GM18511 (cell line): ENCODE measurements at regions not wholly inside any gene's neighbourhood (a gene's known extent, or its start where the extent isn't known, plus 50 kb on each side); places are given as distances from the start of the nearest gene placed in this dataset.

ENCODE experiments used
- ATAC-seq: cut with Tn5 transposase; IDR thresholded peaks from one replicate; pipeline ENCODE4 v1.9.1; 2021; ENCODE audit warnings: mild to moderate bottlenecking, moderate library complexity; ENCODE audit not compliant: unreplicated experiment

GRCh38 chr3:190252080-190252479 is 70.2 kb downstream of the CLDN1 start:
- no peak for ATAC-seq

- no peak for ATAC-seq
Measured at GRCh38 chr3:190249414-190249813, 72.8 kb downstream of the CLDN1 start.

GRCh38 chr3:190242147-190242546 is 80.1 kb downstream of the CLDN1 start:
- no peak for ATAC-seq

- ATAC-seq = no peak
Measured at GRCh38 chr3:190239325-190239724, 82.9 kb downstream of the CLDN1 start.

DNA sequence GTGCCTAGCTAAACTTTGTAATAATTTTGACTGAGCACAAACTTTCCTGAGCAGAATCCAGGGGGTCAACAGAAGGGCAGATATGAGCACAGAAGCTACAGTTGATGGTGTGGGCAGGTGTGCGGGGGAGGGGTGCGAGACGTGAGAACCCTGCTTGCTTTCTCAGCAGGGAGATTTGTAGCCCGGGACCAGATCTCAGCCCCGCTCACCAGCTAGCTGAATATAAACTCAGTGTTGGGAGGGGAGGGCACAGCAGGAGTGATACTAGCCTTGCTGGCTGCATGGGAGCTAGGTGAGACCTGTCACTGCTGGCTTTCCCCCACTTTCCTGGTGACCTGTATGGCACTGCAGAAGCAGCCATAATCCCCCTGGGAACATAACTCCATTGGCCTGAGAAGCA is 83.4 kb downstream of the CLDN1 start:
- no peak for ATAC-seq

DNA sequence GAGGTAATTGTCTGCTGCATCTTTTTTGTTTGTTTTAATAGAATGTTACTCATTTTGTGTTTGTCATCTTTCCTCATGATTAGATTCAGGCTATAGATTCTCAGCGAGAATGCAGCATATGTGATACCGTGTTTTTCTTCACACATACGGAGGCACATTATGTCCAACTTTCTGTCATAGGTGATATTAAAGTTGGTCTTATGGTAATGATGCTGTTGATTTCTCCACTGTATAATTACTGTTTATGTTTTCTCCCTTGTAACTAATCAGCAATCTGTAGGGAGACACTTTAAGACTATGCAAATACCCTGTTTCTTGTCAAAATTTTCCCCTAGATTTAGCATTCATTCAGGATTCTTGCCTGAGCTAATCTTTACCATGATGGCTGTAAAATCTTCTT is 87.6 kb downstream of the CLDN1 start:
- no peak for ATAC-seq

GRCh38 chr3:190229632-190230424 is 92.4 kb downstream of the CLDN1 start:
- peak; percentile 48 for ATAC-seq

GRCh38 chr3:190227064-190227463 is 95.2 kb downstream of the CLDN1 start:
- no peak for ATAC-seq

DNA sequence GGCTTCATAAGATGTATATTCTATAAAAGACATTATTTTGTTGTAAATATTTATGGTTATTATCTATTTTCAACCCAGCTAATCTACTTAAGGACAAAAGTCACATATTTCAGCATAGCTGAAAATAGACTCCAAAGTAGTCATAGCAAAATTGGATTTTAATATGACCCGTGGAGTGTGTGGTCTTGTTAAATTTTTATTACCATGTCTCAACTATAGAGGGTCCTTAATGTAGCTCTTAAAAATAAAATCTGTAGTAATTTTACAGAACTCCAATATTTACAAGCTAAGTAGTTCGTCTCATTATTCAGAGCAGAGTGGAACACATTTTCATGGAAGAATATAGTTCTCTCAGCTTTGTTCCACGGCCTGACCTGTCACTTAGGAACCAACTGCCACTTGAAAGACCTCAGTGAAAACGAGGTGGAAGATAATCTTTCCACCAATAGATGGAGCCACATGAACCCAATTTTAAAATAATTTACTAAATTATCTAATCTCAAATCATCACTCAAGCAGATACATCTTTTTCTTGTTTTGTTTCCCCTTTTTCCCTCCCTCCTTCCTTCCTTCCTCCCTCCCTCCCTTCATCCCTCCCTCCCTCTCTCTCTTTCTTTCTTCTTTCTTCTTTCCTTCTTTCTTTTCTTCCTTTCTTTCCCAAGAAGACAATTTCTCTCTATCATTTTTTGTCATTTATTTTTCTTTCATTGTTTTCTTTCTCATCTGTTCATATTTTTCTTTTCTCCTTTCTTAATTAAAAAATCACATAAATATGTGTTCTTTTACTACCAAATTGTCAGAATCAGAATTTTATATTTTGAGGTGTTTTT is 97.2 kb downstream of the CLDN1 start:
- no peak for ATAC-seq

- no peak for ATAC-seq
Measured at GRCh38 chr3:190224456-190224855, 97.8 kb downstream of the CLDN1 start.

- no peak for ATAC-seq
Measured at GRCh38 chr3:190222916-190223315, 99.3 kb downstream of the CLDN1 start.

GRCh38 chr3:190222360-190222759 is 99.9 kb downstream of the CLDN1 start:
- no peak for ATAC-seq

- ATAC-seq = no peak
Measured at GRCh38 chr3:190220362-190220761, 99.7 kb upstream of the P3H2 start.

GRCh38 chr3:190217081-190217480 is 96.4 kb upstream of the P3H2 start:
- ATAC-seq = no peak

- ATAC-seq = no peak
Measured at GRCh38 chr3:190213727-190214126, 93.0 kb upstream of the P3H2 start.

GRCh38 chr3:190210608-190211007 is 89.9 kb upstream of the P3H2 start:
- ATAC-seq = no peak

GRCh38 chr3:190209533-190209932 is 88.8 kb upstream of the P3H2 start:
- ATAC-seq = no peak

DNA sequence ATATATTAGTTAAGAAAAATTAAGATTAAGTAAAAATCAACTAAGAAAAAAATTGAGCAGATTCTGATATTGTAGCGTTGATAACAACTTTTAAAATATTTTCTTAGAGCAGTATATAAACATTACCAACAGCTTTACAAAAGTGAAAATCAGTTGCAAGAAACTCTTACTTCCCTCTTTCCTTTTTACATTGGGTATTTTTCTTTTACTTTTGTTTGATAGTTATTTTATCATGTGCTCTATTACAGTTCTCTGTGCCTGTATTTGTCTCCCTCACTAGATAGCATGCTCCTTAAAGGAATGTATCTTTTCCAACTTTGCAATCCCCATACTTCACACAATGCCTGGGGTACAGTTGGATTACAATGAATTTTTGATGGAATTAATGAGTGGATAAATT is 87.5 kb upstream of the P3H2 start:
- peak; percentile 41 for ATAC-seq

GRCh38 chr3:190205739-190206138 is 85.0 kb upstream of the P3H2 start:
- peak; percentile 74 for ATAC-seq

GRCh38 chr3:190204200-190204599 is 83.5 kb upstream of the P3H2 start:
- ATAC-seq = no peak

GRCh38 chr3:190197346-190197763 is 76.7 kb upstream of the P3H2 start:
- no peak for ATAC-seq

GRCh38 chr3:190194506-190194905 is 73.8 kb upstream of the P3H2 start:
- no peak for ATAC-seq
